OCI-LY3 (cell line): ENCODE measurements at regions not wholly inside any gene's neighbourhood (a gene's known extent, or its start where the extent isn't known, plus 50 kb on each side); places are given as distances from the start of the nearest gene placed in this dataset.

ENCODE experiments used
- H2AFZ ChIP-seq: fragments of 200-600, 300-600 bp; shearing (Covaris generic); 2 replicates; pipeline ENCODE4 v1.6.0; 2014; ENCODE audit warnings: antibody characterized with exemption, low read depth, low read length
- H3K27ac ChIP-seq: fragments of 200-600, 300-600 bp; sonication (generic); 2 replicates; pipeline ENCODE4 v1.5.1; 2014; ENCODE audit warnings: mild to moderate bottlenecking, low read length, moderate library complexity, mixed read lengths
- H3K27me3 ChIP-seq: fragments of 200-600, 300-600 bp; sonication (generic); 2 replicates; pipeline ENCODE4 v1.6.1; 2014; ENCODE audit warnings: low read depth, low read length, mixed read lengths
- H3K36me3 ChIP-seq: fragments of 200-600, 300-600 bp; sonication (generic); replicated peaks from 2 replicates; pipeline ENCODE3; 2014; ENCODE audit warnings: low read depth, low read length, mixed read lengths
- H3K4me1 ChIP-seq: fragments of 300-600, 200-600 bp; sonication (generic); 2 replicates; pipeline ENCODE4 v1.6.1; 2014; ENCODE audit warnings: low read length, mixed read lengths
- H3K4me2 ChIP-seq: fragments of 200-600, 300-600 bp; sonication (generic); 2 replicates; pipeline ENCODE4 v1.6.1; 2014; ENCODE audit warnings: low read length, mixed read lengths
- H3K4me3 ChIP-seq: fragments of 300-600, 200-600 bp; sonication (generic); 2 replicates; pipeline ENCODE4 v1.5.1; 2014; ENCODE audit warnings: antibody characterized with exemption, mild to moderate bottlenecking, low read length, moderate library complexity
- H3K79me2 ChIP-seq: fragments of 300-600, 200-600 bp; shearing (Covaris generic); 2 replicates; pipeline ENCODE4 v1.6.1; 2014; ENCODE audit warnings: mild to moderate bottlenecking, low read length, mixed read lengths
- H3K9ac ChIP-seq: fragments of 300-600, 200-600 bp; shearing (Covaris generic); 2 replicates; pipeline ENCODE4 v1.6.0; 2014; ENCODE audit warnings: mild to moderate bottlenecking, low read length, moderate library complexity
- H3K9me3 ChIP-seq: fragments of 200-600, 300-600 bp; shearing (Covaris generic); 2 replicates; pipeline ENCODE4 v1.6.1; 2014; ENCODE audit warnings: low read length, mixed read lengths; ENCODE audit not compliant: insufficient read depth
- H4K20me1 ChIP-seq: fragments of 200-600, 300-600 bp; sonication (generic); 2 replicates; pipeline ENCODE4 v1.6.1; 2016; ENCODE audit warnings: low read length, mixed read lengths; ENCODE audit not compliant: insufficient read depth
- CTCF ChIP-seq: fragments of 200-600, 300-600 bp; sonication (generic); IDR thresholded peaks from 2 replicates; pipeline ENCODE4 v1.5.1; 2014; ENCODE audit warnings: antibody characterized with exemption, low read length, low read depth
- EZH2phosphoT487 ChIP-seq: fragments of 200-600 bp; shearing (Covaris generic); IDR thresholded peaks from 2 replicates; pipeline ENCODE4 v1.6.1; 2018; ENCODE audit warnings: antibody characterized with exemption, mixed run types, low read depth

GRCh38 chr6:121799574-121799973, 364.1 kb downstream of the GJA1 start:
- Histone ChIP-seq H4K20me1 (no peaks in the 10 kb centered on the region), H3K27ac (no peak overlapping the region), H2AFZ (no peak overlapping the region), H3K4me3 (no peak overlapping the region), H3K4me2 (no peak overlapping the region), H3K79me2 (no peaks in the 10 kb centered on the region), H3K4me1 (no peaks in the 10 kb centered on the region), H3K27me3 (no peaks in the 10 kb centered on the region), H3K9me3 (no peaks in the 10 kb centered on the region), H3K36me3 (no peaks in the 10 kb centered on the region), H3K9ac (no peak overlapping the region)
- no peak for TF ChIP-seq EZH2phosphoT487
- no peak for TF ChIP-seq CTCF

- Histone ChIP-seq H4K20me1 (no peaks in the 10 kb centered on the region), H3K9ac (no peak overlapping the region), H3K4me2 (no peak overlapping the region), H2AFZ (no peak overlapping the region), H3K4me1 (no peaks in the 10 kb centered on the region), H3K36me3 (no peaks in the 10 kb centered on the region), H3K27ac (no peak overlapping the region), H3K27me3 (no peaks in the 10 kb centered on the region), H3K9me3 (no peaks in the 10 kb centered on the region), H3K4me3 (no peak overlapping the region), H3K79me2 (no peaks in the 10 kb centered on the region)
- no peak for TF ChIP-seq CTCF
Observed at GRCh38 chr6:121800047-121800446, 364.6 kb downstream of the GJA1 start.

- H3K27ac ChIP-seq = no peak overlapping the region
- no peaks in the 10 kb centered on the region for H3K27me3 ChIP-seq
- H3K79me2 ChIP-seq = no peaks in the 10 kb centered on the region
- no peaks in the 10 kb centered on the region for H4K20me1 ChIP-seq
- no peaks in the 10 kb centered on the region for H3K36me3 ChIP-seq
- no peak overlapping the region for H3K4me2 ChIP-seq
- H2AFZ ChIP-seq = no peak overlapping the region
- H3K4me1 ChIP-seq = no peaks in the 10 kb centered on the region
- H3K9me3 ChIP-seq = no peaks in the 10 kb centered on the region
- H3K9ac ChIP-seq = no peak overlapping the region
- no peak for TF ChIP-seq EZH2phosphoT487
- TF ChIP-seq CTCF = no peak
- no peak overlapping the region for H3K4me3 ChIP-seq
Observed at GRCh38 chr6:121806116-121806515, 370.7 kb downstream of the GJA1 start.

GRCh38 chr6:121809211-121809610, 373.8 kb downstream of the GJA1 start:
- Histone ChIP-seq H3K36me3 (no peaks in the 10 kb centered on the region), H3K9me3 (no peaks in the 10 kb centered on the region), H3K27ac (no peak overlapping the region), H2AFZ (no peak overlapping the region), H3K27me3 (no peaks in the 10 kb centered on the region), H3K4me1 (no peaks in the 10 kb centered on the region), H3K4me3 (no peak overlapping the region), H3K9ac (no peak overlapping the region), H3K79me2 (no peaks in the 10 kb centered on the region), H4K20me1 (no peaks in the 10 kb centered on the region), H3K4me2 (no peak overlapping the region)
- no peak for TF ChIP-seq CTCF
